HEK293T (cell line): ENCODE measurements at regions not wholly inside any gene's neighbourhood (a gene's known extent, or its start where the extent isn't known, plus 50 kb on each side); places are given as distances from the start of the nearest gene placed in this dataset.

ENCODE experiments used
- CTCF ChIA-PET: fragments of 350-600 bp; formaldehyde crosslinking; extraction: SDS; loops from one replicate; lab custom pipeline; 2021; ENCODE audit warnings: antibody characterized with exemption, inconsistent platforms; lab: Yijun Ruan, JAX
- POLR2A ChIA-PET: fragments of 350-600 bp; formaldehyde crosslinking; extraction: SDS; loops from one replicate; lab custom pipeline; 2020; ENCODE audit warnings: antibody characterized with exemption, inconsistent platforms; lab: Yijun Ruan, JAX
- DNase-seq: peaks from one replicate; pipeline ENCODE4 v3.0.0; 2012; ENCODE audit warnings: mixed read lengths; ENCODE audit errors: extremely low spot score
- ARNT ChIP-seq: fragments of 450-650 bp; IDR thresholded peaks from 2 replicates; pipeline ENCODE4 v1.6.1; 2017; ENCODE audit warnings: mild to moderate bottlenecking
- BHLHE40 ChIP-seq: fragments of 450-650 bp; IDR thresholded peaks from 2 replicates; pipeline ENCODE4 v1.6.1; 2016; ENCODE audit warnings: mild to moderate bottlenecking, moderate library complexity, borderline replicate concordance
- CTBP1 ChIP-seq: fragments of 450-650 bp; IDR thresholded peaks from 2 replicates; pipeline ENCODE4 v1.6.1; 2016; ENCODE audit warnings: borderline replicate concordance
- ELF4 ChIP-seq: fragments of 450-650 bp; IDR thresholded peaks from 2 replicates; pipeline ENCODE4 v1.6.1; 2017; ENCODE audit warnings: antibody characterized with exemption
- FOXA1 ChIP-seq: fragments of 450-650 bp; IDR thresholded peaks from 2 replicates; pipeline ENCODE4 v1.6.1; 2016; ENCODE audit warnings: mild to moderate bottlenecking
- FOXK2 ChIP-seq: fragments of 450-650 bp; IDR thresholded peaks from 2 replicates; pipeline ENCODE4 v1.6.1; 2016; ENCODE audit warnings: mild to moderate bottlenecking
- FOXM1 ChIP-seq: fragments of 450-650 bp; IDR thresholded peaks from 2 replicates; pipeline ENCODE4 v1.6.1; 2017; ENCODE audit warnings: mild to moderate bottlenecking, borderline replicate concordance
- HDGF ChIP-seq: fragments of 450-650 bp; IDR thresholded peaks from 2 replicates; pipeline ENCODE4 v1.6.1; 2017; ENCODE audit warnings: antibody characterized with exemption, borderline replicate concordance
- L3MBTL2 ChIP-seq: fragments of 450-650 bp; conservative IDR thresholded peaks from 2 replicates; pipeline ENCODE4 v1.6.1; 2016; ENCODE audit warnings: mild to moderate bottlenecking
- LEF1 ChIP-seq: fragments of 450-650 bp; IDR thresholded peaks from 2 replicates; pipeline ENCODE4 v1.6.1; 2017; ENCODE audit warnings: mild to moderate bottlenecking, borderline replicate concordance
- NFRKB ChIP-seq: fragments of 450-650 bp; IDR thresholded peaks from 2 replicates; pipeline ENCODE4 v1.6.1; 2016; ENCODE audit warnings: mild to moderate bottlenecking, moderate library complexity
- PKNOX1 ChIP-seq: fragments of 450-650 bp; IDR thresholded peaks from 2 replicates; pipeline ENCODE4 v1.6.1; 2016
- SP1 ChIP-seq: fragments of 450-650 bp; IDR thresholded peaks from 2 replicates; pipeline ENCODE4 v1.6.1; 2017
- SUZ12 ChIP-seq: fragments of 450-650 bp; IDR thresholded peaks from 2 replicates; pipeline ENCODE4 v1.6.1; 2016; ENCODE audit warnings: mild to moderate bottlenecking
- TARDBP ChIP-seq: fragments of 450-650 bp; IDR thresholded peaks from 2 replicates; pipeline ENCODE4 v1.6.1; 2016
- ZNF384 ChIP-seq: fragments of 450-650 bp; IDR thresholded peaks from 2 replicates; pipeline ENCODE4 v1.6.1; 2016

DNA sequence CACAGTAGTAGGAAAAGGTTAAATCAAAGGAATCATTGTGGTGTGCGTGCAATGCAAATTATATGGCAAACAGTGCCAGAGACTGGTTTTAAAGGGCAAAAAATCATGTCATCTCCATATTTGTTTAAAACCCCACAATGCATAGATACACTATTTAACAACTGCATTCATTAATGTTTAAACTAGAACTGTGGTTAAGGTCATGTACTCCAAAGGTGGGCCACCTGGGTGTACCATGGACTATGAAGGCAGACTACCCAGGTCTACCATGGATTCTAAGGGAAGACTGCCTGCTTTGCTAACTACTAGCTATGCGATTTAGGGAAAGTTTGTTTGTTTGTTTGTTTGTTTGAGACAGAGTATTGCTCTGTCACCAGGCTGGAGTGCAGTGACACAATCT lies 356.3 kb downstream of the ZEB2 start:
- ChIA-PET CTCF (no interaction called here), POLR2A (no interaction called here)
- TF ChIP-seq HDGF (no peak), ARNT (no peak)
- DNase-seq, result no peak

DNA sequence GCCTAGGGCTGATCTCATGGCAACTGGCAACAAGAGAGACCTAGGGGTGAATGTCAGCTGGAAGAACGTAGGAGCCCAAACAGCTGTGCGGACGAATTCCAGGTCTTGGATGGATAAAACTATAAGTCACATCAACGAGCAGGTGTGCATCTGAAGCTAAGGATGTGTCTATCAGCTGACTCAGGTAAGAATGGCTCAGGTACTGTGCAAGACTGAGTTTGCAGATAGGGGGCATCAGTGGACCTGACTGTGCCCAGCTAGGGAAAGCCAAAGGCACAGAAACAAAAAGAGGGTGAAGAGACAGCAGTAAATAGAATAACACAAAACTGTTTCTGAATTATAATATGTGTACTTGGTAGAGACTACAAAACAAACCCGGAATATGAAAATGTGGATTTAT lies 357.3 kb downstream of the ZEB2 start:
- peak; percentile 11 for DNase-seq
- TF ChIP-seq PKNOX1, result no peak
- TF ChIP-seq NFRKB, result no peak
- no peak for TF ChIP-seq SUZ12
- TF ChIP-seq FOXA1, result no peak
- TF ChIP-seq SP1, result no peak
- TF ChIP-seq L3MBTL2, result no peak
- TF ChIP-seq FOXK2, result no peak
- TF ChIP-seq LEF1, result no peak
- no peak for TF ChIP-seq ZNF384
- TF ChIP-seq CTBP1, result no peak
- ChIA-PET CTCF (no interaction called here), POLR2A (no interaction called here)

GRCh38 chr2:144161061-144161460 lies 358.9 kb downstream of the ZEB2 start:
- DNase-seq, result no peak
- POLR2A ChIA-PET, result no interaction called here
- CTCF ChIA-PET, result no interaction called here
- TF ChIP-seq SP1, result no peak
- TF ChIP-seq CTBP1, result no peak
- no peak for TF ChIP-seq TARDBP
- TF ChIP-seq ARNT, result no peak
- TF ChIP-seq BHLHE40, result no peak
- TF ChIP-seq L3MBTL2, result no peak
- no peak for TF ChIP-seq FOXK2
- TF ChIP-seq HDGF, result no peak
- TF ChIP-seq NFRKB, result no peak
- no peak for TF ChIP-seq FOXA1

DNA sequence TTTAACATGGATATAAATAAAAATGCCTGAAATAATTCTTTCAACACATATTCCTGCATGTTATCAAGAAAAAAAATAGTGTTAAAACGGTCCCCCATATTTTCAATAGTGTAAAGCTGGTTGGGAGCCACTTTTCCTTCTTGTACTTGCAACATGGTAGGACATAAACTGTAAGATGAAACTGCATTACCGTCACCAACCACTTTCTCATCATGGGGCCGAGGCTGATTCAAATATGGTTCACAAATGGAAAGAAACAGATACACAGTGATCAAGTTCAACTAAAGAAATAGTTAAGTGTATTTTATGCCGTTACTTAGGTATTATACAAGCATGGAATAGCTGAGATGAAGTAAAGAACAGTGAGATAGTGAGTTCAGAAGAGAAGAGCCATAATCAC lies 360.7 kb downstream of the ZEB2 start:
- TF ChIP-seq ARNT (no peak), BHLHE40 (no peak), L3MBTL2 (no peak), ELF4 (no peak), CTBP1 (no peak), PKNOX1 (no peak), HDGF (no peak), FOXA1 (no peak), FOXM1 (no peak), NFRKB (no peak), SP1 (no peak), TARDBP (no peak), LEF1 (no peak), ZNF384 (no peak), FOXK2 (no peak), SUZ12 (no peak)
- no peak for DNase-seq
- ChIA-PET CTCF (no interaction called here), POLR2A (no interaction called here)

DNA sequence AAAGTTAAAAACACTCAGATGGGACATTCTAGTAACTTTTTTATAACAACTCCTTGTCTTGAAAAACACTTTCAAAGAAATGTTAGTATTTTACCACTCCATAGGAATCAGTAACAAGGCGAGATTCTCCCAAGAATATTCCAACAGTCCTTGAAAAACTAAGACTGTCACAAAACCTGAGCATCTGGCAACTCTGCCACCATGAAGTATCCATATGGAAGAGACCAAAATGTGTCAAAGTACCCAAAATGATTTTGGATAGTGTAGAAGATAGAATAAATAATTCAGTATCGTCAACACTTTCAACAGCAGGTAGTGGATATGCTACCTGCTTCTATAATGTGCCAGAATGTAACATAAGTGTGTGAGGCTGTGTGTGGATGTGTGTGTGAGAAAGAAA lies 361.8 kb downstream of the ZEB2 start:
- ChIA-PET POLR2A (no interaction called here), CTCF (no interaction called here)
- no peak for TF ChIP-seq FOXK2
- no peak for TF ChIP-seq ARNT
- TF ChIP-seq BHLHE40, result no peak
- no peak for TF ChIP-seq SP1
- no peak for TF ChIP-seq SUZ12
- DNase-seq, result no peak

GRCh38 chr2:144156736-144157640 lies 362.9 kb downstream of the ZEB2 start:
- ChIA-PET POLR2A (no interaction called here), CTCF (no interaction called here)
- no peak for TF ChIP-seq FOXA1
- no peak for TF ChIP-seq LEF1
- TF ChIP-seq TARDBP, result no peak
- no peak for TF ChIP-seq CTBP1
- no peak for TF ChIP-seq L3MBTL2
- TF ChIP-seq FOXK2, result no peak
- no peak for TF ChIP-seq ZNF384
- no peak for TF ChIP-seq PKNOX1
- TF ChIP-seq BHLHE40, result no peak
- TF ChIP-seq HDGF, result no peak
- TF ChIP-seq ARNT, result no peak
- DNase-seq, result no peak
